Bronchial epithelial cell (primary cell): ENCODE measurements at regions not wholly inside any gene's neighbourhood (a gene's known extent, or its start where the extent isn't known, plus 50 kb on each side); places are given as distances from the start of the nearest gene placed in this dataset.

ENCODE experiments used
- DNase-seq: peaks from one replicate; pipeline ENCODE4 v3.0.0-alpha.2; 2010; ENCODE audit warnings: low read depth
- FAIRE-seq: peaks from 2 replicates; lab custom pipeline; 2011; peaks lifted over from hg19 to GRCh38; lab: Jason Lieb, UNC
- H3K27me3 ChIP-seq: 2 replicates; pipeline ENCODE4 v1.5.1; 2011; ENCODE audit warnings: low read length; ENCODE audit not compliant: control insufficient read depth, insufficient read depth
- H3K36me3 ChIP-seq: 2 replicates; pipeline ENCODE4 v1.5.1; 2011; ENCODE audit warnings: low read length; ENCODE audit not compliant: control insufficient read depth, insufficient read depth
- H3K4me3 ChIP-seq: 2 replicates; pipeline ENCODE4 v1.5.1; 2011; ENCODE audit warnings: mild to moderate bottlenecking, low read depth, low read length, control low read depth
- CTCF ChIP-seq: IDR thresholded peaks from 2 replicates; pipeline ENCODE4 v1.5.1; 2011; ENCODE audit warnings: mild to moderate bottlenecking, moderate library complexity, low read length, control low read depth, inconsistent platforms; ENCODE audit not compliant: insufficient read depth, severe bottlenecking

DNA sequence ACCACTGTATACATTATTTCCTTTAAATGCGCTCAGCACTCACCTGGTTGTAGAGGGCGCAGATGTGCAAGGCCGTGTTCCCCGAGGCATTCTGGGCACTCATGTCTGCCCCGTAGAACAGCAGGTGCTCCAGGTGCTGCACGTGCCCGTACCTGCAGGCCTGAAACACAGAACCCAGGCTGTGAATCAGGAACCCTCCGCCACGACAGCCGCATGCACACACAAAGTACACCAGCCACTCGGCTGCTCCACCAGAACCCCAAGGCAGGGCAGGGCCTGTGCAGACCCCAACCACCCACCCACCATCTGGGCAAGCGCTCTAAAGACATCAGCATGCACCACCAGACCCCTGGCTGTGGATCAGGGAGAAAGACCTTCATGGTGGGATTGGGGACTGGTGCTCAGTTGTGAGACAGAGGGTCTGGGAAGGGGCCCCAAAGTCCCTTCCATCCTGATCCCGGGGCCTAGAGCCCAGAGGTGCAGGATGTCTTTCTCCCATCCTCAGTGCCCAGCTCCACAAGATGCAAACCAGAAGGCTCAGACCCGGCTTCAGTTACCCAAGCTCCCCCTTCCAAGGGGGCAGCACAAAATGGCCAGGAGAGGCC, 177.2 kb downstream of the SHANK2 start:
- Histone ChIP-seq H3K4me3 (no peak overlapping the region), H3K36me3 (no peaks in the 10 kb centered on the region), H3K27me3 (no peaks in the 10 kb centered on the region)
- FAIRE-seq (no peak), DNase-seq (no peak)
- no peak for TF ChIP-seq CTCF

DNA sequence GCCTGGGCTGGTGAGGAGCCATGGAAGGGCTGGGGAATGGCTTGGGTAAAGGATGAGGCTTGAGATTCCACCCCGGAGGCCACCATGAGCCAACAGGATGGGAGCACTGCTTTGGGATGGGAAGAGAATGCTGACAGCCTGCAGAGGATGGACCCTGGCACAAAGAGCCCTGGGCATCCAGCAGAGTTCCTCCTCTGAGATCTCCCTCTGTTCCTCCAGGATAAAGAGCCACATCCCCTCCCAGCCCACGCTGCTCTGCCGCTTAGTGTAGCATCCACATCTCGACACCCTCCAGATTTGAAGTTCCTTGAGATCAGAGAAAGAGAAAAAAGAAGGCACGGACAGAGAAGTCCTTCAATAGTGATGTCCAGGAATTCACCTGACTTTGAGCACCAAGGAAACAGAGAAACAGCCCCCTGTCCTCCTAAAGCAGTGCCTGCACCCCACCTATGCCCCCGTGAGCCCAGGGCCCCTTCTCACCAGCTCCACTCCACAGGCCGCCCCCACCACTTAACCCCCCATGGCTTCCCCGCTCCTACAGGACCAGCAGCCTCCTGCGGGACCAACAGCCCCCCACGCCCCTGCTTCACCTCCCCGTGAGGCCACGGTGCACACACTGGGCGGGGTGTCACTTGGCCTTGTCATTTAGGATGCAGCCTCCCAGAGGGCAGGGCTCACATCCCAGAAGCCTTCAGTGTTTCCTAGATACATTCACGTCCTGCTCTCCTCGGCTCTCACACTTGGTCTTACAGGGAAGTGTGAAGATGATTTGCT, 180.5 kb downstream of the SHANK2 start:
- DNase-seq (no peak), FAIRE-seq (no peak)
- Histone ChIP-seq H3K4me3 (no peak overlapping the region), H3K27me3 (no peaks in the 10 kb centered on the region), H3K36me3 (no peaks in the 10 kb centered on the region)
- TF ChIP-seq CTCF, result no peak

GRCh38 chr11:71070490-71071453, 181.6 kb downstream of the SHANK2 start:
- Histone ChIP-seq H3K4me3 (no peak overlapping the region), H3K27me3 (no peaks in the 10 kb centered on the region), H3K36me3 (no peaks in the 10 kb centered on the region)
- FAIRE-seq, result no peak
- DNase-seq, result no peak
- TF ChIP-seq CTCF, result no peak

- no peak for TF ChIP-seq CTCF
These were observed 183.4 kb downstream of the SHANK2 start for GRCh38 chr11:71068963-71069362.

GRCh38 chr11:71067753-71068152, 184.6 kb downstream of the SHANK2 start:
- TF ChIP-seq CTCF, result no peak
- FAIRE-seq, result no peak

More at GRCh38 chr11:71068963-71069362, 183.4 kb downstream of the SHANK2 start:
- H3K27me3 ChIP-seq, result no peaks in the 10 kb centered on the region
- H3K36me3 ChIP-seq, result no peaks in the 10 kb centered on the region
- DNase-seq, result no peak
- no peak overlapping the region for H3K4me3 ChIP-seq
- no peak for FAIRE-seq

More at GRCh38 chr11:71067753-71068152, 184.6 kb downstream of the SHANK2 start:
- H3K4me3 ChIP-seq, result no peak overlapping the region
- no peaks in the 10 kb centered on the region for H3K27me3 ChIP-seq
- no peak for DNase-seq
- no peaks in the 10 kb centered on the region for H3K36me3 ChIP-seq
